K562 (cell line): ENCODE measurements at regions not wholly inside any gene's neighbourhood (a gene's known extent, or its start where the extent isn't known, plus 50 kb on each side); places are given as distances from the start of the nearest gene placed in this dataset.

Source experiments
- ATAC-seq: fragments of 200-7000 bp; cut with Tn5 transposase; 3 replicates; pipeline ENCODE4 v1.9.1; 2020; ENCODE audit warnings: moderate library complexity
- BruUV-seq: library from RNA; stranded (reverse); fragments of 400-500 nt; replicated peaks from 2 replicates; lab custom pipeline; 2021; lab: Mats Ljungman, UMichigan
- CTCF ChIA-PET: fragments of 300-600 bp; formaldehyde crosslinking; extraction: SDS; loops from one replicate; lab custom pipeline; 2021; ENCODE audit warnings: low intra/inter-chr PET ratio; lab: Yijun Ruan, JAX
- POLR2A ChIA-PET: fragments of 300-600, 350-650 bp; sonication (Branson Sonifier 250); formaldehyde crosslinking; extraction: SDS; loops from one replicate; lab custom pipeline; 2021; ENCODE audit warnings: antibody characterized with exemption, inconsistent platforms; lab: Yijun Ruan, JAX
- DNase-seq, 4 experiments: peaks; one replicate each; pipeline versions ENCODE4 v3.0.0 to v3.0.0-alpha.2; 2011 to 2018; ENCODE audit warnings: low spot score in 3 of 4, mixed read lengths in 3 of 4; ENCODE audit errors: extremely low read depth in 1 of 4
- FAIRE-seq: peaks from 2 replicates; lab custom pipeline; 2011; peaks lifted over from hg19 to GRCh38; lab: Jason Lieb, UNC
- H2AFZ ChIP-seq: 2 replicates; pipeline ENCODE4 v1.6.0; 2011; ENCODE audit warnings: low read depth, low read length, control low read depth, inconsistent platforms
- H3K27ac ChIP-seq: fragments of 200-600 bp; 3 replicates; pipeline ENCODE4 v1.8.0; 2011; ENCODE audit warnings: low read depth, mild to moderate bottlenecking, control low read depth, inconsistent platforms, low read length, moderate library complexity, mixed read lengths; ENCODE audit errors: extremely low read depth
- H3K27me3 ChIP-seq, 2 experiments: fragments of 300-600 bp in 1 of 2; 2 replicates in 1 of 2; 3 replicates in 1 of 2; pipeline versions ENCODE4 v1.6.0 to v1.8.0; 2011; ENCODE audit warnings: inconsistent platforms in 2 of 2, low read length in 2 of 2, mild to moderate bottlenecking in 1 of 2, mixed read lengths in 1 of 2, moderate library complexity in 1 of 2; ENCODE audit not compliant: control insufficient read depth in 2 of 2, insufficient read depth in 2 of 2
- H3K36me3 ChIP-seq: fragments of 300-600 bp; 3 replicates; pipeline ENCODE4 v1.8.0; 2011; ENCODE audit warnings: mild to moderate bottlenecking, low read length, inconsistent platforms; ENCODE audit not compliant: control insufficient read depth, insufficient read depth
- H3K4me1 ChIP-seq, 2 experiments: fragments of 200-600 bp in 1 of 2; replicated peaks in 1 of 2; 2 replicates in 1 of 2; 3 replicates in 1 of 2; pipeline versions ENCODE4 v1.5.1 to v1.8.0; 2011; ENCODE audit warnings: inconsistent platforms in 2 of 2, low read length in 2 of 2, mild to moderate bottlenecking in 1 of 2, mixed read lengths in 1 of 2, moderate library complexity in 1 of 2; ENCODE audit not compliant: control insufficient read depth in 2 of 2, insufficient read depth in 2 of 2
- H3K4me2 ChIP-seq: 2 replicates; pipeline ENCODE4 v1.6.1; 2011; ENCODE audit warnings: low read length, control low read depth, inconsistent platforms, mixed read lengths; ENCODE audit not compliant: insufficient read depth
- H3K4me3 ChIP-seq: fragments of 200-600 bp; sonication (generic), shearing (Covaris generic); 2 replicates; pipeline ENCODE4 v1.5.1; 2016; ENCODE audit warnings: control low read depth, inconsistent platforms
- H3K79me2 ChIP-seq: fragments of 200-600 bp; 3 replicates; pipeline ENCODE4 v1.8.0; 2011; ENCODE audit warnings: low read length, inconsistent platforms; ENCODE audit not compliant: control insufficient read depth, insufficient read depth
- H3K9ac ChIP-seq, 2 experiments: 2 replicates each; pipeline versions ENCODE4 v1.6.0 to v1.6.1; 2011; ENCODE audit warnings: low read depth in 2 of 2, low read length in 2 of 2, control low read depth in 1 of 2, inconsistent platforms in 1 of 2, mild to moderate bottlenecking in 1 of 2, mixed read lengths in 1 of 2; ENCODE audit not compliant: insufficient read depth in 1 of 2
- H3K9me1 ChIP-seq: one replicate; pipeline ENCODE4 v1.6.0; 2011; ENCODE audit warnings: inconsistent platforms, mild to moderate bottlenecking, low read length, moderate library complexity; ENCODE audit not compliant: control insufficient read depth, insufficient read depth
- H3K9me3 ChIP-seq: replicated peaks from 2 replicates; pipeline ENCODE4 v1.5.1; 2011; ENCODE audit warnings: low read depth, low read length, inconsistent platforms; ENCODE audit not compliant: control insufficient read depth, insufficient read depth
- H4K20me1 ChIP-seq: replicated peaks from 2 replicates; pipeline ENCODE4 v1.6.1; 2011; ENCODE audit warnings: low read length, inconsistent platforms, mixed read lengths; ENCODE audit not compliant: control insufficient read depth, insufficient read depth
- EHMT2 ChIP-seq: fragments of 450-650 bp; IDR thresholded peaks from 2 replicates; pipeline ENCODE4 v1.6.1; 2018; ENCODE audit warnings: antibody characterized with exemption
- GTF2E2 ChIP-seq: fragments of 200-800 bp; sonication (Bioruptor generic); IDR thresholded peaks from 2 replicates; pipeline ENCODE4 v1.6.1; 2016; ENCODE audit warnings: missing genetic modification characterization, missing compliant biosample characterization
- NFRKB ChIP-seq: fragments of 450-650 bp; IDR thresholded peaks from 2 replicates; pipeline ENCODE4 v1.6.1; 2016; ENCODE audit warnings: low read depth
- PHF21A ChIP-seq: fragments of 450-650 bp; IDR thresholded peaks from 2 replicates; pipeline ENCODE4 v1.6.1; 2017; ENCODE audit warnings: low read depth, borderline replicate concordance
- POLR3G ChIP-seq: IDR thresholded peaks from 2 replicates; pipeline ENCODE4 v1.6.1; 2011; ENCODE audit not compliant: insufficient read length, insufficient replicate concordance; ENCODE audit errors: extremely low read depth
- TSHZ1 ChIP-seq: fragments of 250-450 bp; sonication (Bioruptor Pico); IDR thresholded peaks from 2 replicates; pipeline ENCODE4 v1.4.0; 2020; ENCODE audit warnings: mild to moderate bottlenecking, moderate library complexity
- ZBTB43 ChIP-seq: sonication (generic); formaldehyde crosslinking; IDR thresholded peaks from 2 replicates; pipeline ENCODE4 v1.8.0; 2023; ENCODE audit warnings: mild to moderate bottlenecking, missing genetic modification reagents
- ZFX ChIP-seq: sonication (generic); formaldehyde crosslinking; IDR thresholded peaks from 2 replicates; pipeline ENCODE4 v1.8.0; 2022; ENCODE audit warnings: mild to moderate bottlenecking, missing genetic modification reagents, moderate library complexity
- ZNF174 ChIP-seq: fragments of 250-450 bp; sonication (Bioruptor Pico); IDR thresholded peaks from 2 replicates; pipeline ENCODE4 v1.4.0; 2020; ENCODE audit warnings: mild to moderate bottlenecking
- ZNF175 ChIP-seq: fragments of 200-800 bp; sonication (Bioruptor generic); IDR thresholded peaks from 2 replicates; pipeline ENCODE4 v1.6.1; 2016; ENCODE audit warnings: low read depth, mild to moderate bottlenecking, missing genetic modification characterization, missing compliant biosample characterization
- ZNF263 ChIP-seq: sonication (generic); formaldehyde crosslinking; IDR thresholded peaks from 2 replicates; pipeline ENCODE4 v1.8.0; 2022; ENCODE audit warnings: mild to moderate bottlenecking, missing genetic modification reagents, borderline replicate concordance
- ZNF592 ChIP-seq: fragments of 450-650 bp; IDR thresholded peaks from 2 replicates; pipeline ENCODE4 v1.6.1; 2017; ENCODE audit warnings: antibody characterized with exemption, mild to moderate bottlenecking
- WGBS: fragments of 100-300 bp; shearing (Covaris generic); methylation state at CpG from one replicate; pipeline ENCODE4 v1.1.6; 2016; ENCODE audit warnings: low coverage, mixed read lengths; ENCODE audit not compliant: insufficient coverage; ENCODE audit errors: missing lambda C conversion rate; 5-methylcytosine and 5-hydroxymethylcytosine counted together
- in situ Hi-C: fragments of 300-500 bp; cut with MboI; formaldehyde crosslinking; loops from 4 replicates; pipeline ENCODE4 v1.15.0; 2018; ENCODE audit warnings: inconsistent platforms, mixed read lengths
- intact Hi-C: fragments of 100-400 bp; cut with micrococcal nuclease; formaldehyde crosslinking; loops from 2 replicates; pipeline ENCODE4 v1.14.2; 2022

GRCh38 chr1:25137106-25137505 is 95.2 kb downstream of the SYF2 start (continued):
- no peak for TF ChIP-seq ZFX (CRISPR knock-in tag)
- TF ChIP-seq, all 486 proteins: peak for 0

GRCh38 chr1:25135909-25136308 is 96.4 kb downstream of the SYF2 start:
- Histone ChIP-seq H3K9ac (no peak overlapping the region), H3K27ac (no peak overlapping the region), H4K20me1 (0 out of 2 replicates have a peak, but pooled peaks cover 2% of the 10 kb centered on the region), H3K36me3 (no peaks in the 10 kb centered on the region), H3K4me3 (no peak overlapping the region), H3K9me1 (no peaks in the 10 kb centered on the region), H3K9me3 (no peaks in the 10 kb centered on the region), H3K79me2 (no peaks in the 10 kb centered on the region), H3K27me3 (peaks cover 53 to 58% of the 10 kb centered on the region in 2 experiments), H2AFZ (no peak overlapping the region), H3K4me2 (no peak overlapping the region), H3K4me1 (no peaks in the 10 kb centered on the region)
- no TSS peak for BruUV-seq
- DNase-seq (peak in 1 of 4 experiments; percentile 7), FAIRE-seq (no peak), ATAC-seq (no peak)
- 1% methylated on average over 8 of the region's 8 CpGs for WGBS
- CTCF ChIA-PET = no interaction called here
- in situ Hi-C loops = no loop called here
- POLR2A ChIA-PET = interaction anchor here (0.6 to 0.9 kb wide), 2 partner anchors 17 to 164 kb away, joined by 3 read pairs; no protein-coding TSS in a partner anchor
- intact Hi-C loops = no loop called here
- no peak for TF ChIP-seq PHF21A
- no peak for TF ChIP-seq ZNF263
- no peak for TF ChIP-seq ZNF175
- TF ChIP-seq ZBTB43 (CRISPR knock-in tag) = no peak
- no peak for TF ChIP-seq POLR3G
- TF ChIP-seq ZNF174 (CRISPR knock-in tag) = no peak
- TF ChIP-seq GTF2E2 = no peak
- TF ChIP-seq TSHZ1 (CRISPR knock-in tag) = no peak
- TF ChIP-seq ZNF592 = no peak
- TF ChIP-seq EHMT2 = no peak
- TF ChIP-seq NFRKB = no peak
